ENCODE measurements at regions not wholly inside any gene's neighbourhood (a gene's known extent, or its start where the extent isn't known, plus 50 kb on each side); places are given as distances from the start of the nearest gene placed in this dataset.

DNA sequence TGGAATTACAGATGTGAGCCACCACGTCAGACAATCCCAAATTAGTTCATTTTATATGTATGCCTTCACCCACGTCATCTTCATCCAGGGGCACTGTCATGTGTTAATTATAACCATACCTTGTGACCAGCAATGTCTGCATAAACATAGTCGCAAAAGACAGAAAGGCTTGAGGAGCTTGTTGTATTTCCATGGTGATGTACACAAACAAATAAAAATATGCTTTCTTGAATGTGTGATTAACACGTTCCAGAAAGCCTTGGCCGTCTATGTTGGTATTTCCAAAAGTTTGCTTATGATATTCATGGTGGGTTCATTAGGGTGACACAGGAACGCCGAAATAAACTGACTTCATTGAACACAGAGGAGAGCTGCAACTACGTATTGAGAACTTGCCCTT, 524.7 kb upstream of the ZNF717 start:
- TF ChIP-seq POLR2AphosphoS5 (IDR thresholded peaks at IDR 0.05; ENCODE audit: low read depth, low read length), result no peak
- TF ChIP-seq, protein P1, sequence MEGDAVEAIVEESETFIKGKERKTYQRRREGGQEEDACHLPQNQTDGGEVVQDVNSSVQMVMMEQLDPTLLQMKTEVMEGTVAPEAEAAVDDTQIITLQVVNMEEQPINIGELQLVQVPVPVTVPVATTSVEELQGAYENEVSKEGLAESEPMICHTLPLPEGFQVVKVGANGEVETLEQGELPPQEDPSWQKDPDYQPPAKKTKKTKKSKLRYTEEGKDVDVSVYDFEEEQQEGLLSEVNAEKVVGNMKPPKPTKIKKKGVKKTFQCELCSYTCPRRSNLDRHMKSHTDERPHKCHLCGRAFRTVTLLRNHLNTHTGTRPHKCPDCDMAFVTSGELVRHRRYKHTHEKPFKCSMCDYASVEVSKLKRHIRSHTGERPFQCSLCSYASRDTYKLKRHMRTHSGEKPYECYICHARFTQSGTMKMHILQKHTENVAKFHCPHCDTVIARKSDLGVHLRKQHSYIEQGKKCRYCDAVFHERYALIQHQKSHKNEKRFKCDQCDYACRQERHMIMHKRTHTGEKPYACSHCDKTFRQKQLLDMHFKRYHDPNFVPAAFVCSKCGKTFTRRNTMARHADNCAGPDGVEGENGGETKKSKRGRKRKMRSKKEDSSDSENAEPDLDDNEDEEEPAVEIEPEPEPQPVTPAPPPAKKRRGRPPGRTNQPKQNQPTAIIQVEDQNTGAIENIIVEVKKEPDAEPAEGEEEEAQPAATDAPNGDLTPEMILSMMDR (IDR thresholded peaks at IDR 0.05), result no peak
- TF ChIP-seq SIN3A (IDR thresholded peaks at IDR 0.05; ENCODE audit: borderline replicate concordance, insufficient read depth, low read depth, low read length), result no peak
- no peak for TF ChIP-seq TCF7L2 (IDR thresholded peaks at IDR 0.05; ENCODE audit: low read depth, low read length)
- TF ChIP-seq, protein P2, sequence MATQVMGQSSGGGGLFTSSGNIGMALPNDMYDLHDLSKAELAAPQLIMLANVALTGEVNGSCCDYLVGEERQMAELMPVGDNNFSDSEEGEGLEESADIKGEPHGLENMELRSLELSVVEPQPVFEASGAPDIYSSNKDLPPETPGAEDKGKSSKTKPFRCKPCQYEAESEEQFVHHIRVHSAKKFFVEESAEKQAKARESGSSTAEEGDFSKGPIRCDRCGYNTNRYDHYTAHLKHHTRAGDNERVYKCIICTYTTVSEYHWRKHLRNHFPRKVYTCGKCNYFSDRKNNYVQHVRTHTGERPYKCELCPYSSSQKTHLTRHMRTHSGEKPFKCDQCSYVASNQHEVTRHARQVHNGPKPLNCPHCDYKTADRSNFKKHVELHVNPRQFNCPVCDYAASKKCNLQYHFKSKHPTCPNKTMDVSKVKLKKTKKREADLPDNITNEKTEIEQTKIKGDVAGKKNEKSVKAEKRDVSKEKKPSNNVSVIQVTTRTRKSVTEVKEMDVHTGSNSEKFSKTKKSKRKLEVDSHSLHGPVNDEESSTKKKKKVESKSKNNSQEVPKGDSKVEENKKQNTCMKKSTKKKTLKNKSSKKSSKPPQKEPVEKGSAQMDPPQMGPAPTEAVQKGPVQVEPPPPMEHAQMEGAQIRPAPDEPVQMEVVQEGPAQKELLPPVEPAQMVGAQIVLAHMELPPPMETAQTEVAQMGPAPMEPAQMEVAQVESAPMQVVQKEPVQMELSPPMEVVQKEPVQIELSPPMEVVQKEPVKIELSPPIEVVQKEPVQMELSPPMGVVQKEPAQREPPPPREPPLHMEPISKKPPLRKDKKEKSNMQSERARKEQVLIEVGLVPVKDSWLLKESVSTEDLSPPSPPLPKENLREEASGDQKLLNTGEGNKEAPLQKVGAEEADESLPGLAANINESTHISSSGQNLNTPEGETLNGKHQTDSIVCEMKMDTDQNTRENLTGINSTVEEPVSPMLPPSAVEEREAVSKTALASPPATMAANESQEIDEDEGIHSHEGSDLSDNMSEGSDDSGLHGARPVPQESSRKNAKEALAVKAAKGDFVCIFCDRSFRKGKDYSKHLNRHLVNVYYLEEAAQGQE (IDR thresholded peaks at IDR 0.05; ENCODE audit: insufficient read depth in 1 of 2, low read depth in 2 of 2, low read length in 1 of 2), result no peak

Data from Panc1 (cell line).